ENCODE measurements at regions not wholly inside any gene's neighbourhood (a gene's known extent, or its start where the extent isn't known, plus 50 kb on each side); places are given as distances from the start of the nearest gene placed in this dataset.
"Not testable (repeated sequence)": the region's sequence is repeated elsewhere in the genome, so short reads cannot be mapped to it uniquely, and the experiment has no call there.

DNA sequence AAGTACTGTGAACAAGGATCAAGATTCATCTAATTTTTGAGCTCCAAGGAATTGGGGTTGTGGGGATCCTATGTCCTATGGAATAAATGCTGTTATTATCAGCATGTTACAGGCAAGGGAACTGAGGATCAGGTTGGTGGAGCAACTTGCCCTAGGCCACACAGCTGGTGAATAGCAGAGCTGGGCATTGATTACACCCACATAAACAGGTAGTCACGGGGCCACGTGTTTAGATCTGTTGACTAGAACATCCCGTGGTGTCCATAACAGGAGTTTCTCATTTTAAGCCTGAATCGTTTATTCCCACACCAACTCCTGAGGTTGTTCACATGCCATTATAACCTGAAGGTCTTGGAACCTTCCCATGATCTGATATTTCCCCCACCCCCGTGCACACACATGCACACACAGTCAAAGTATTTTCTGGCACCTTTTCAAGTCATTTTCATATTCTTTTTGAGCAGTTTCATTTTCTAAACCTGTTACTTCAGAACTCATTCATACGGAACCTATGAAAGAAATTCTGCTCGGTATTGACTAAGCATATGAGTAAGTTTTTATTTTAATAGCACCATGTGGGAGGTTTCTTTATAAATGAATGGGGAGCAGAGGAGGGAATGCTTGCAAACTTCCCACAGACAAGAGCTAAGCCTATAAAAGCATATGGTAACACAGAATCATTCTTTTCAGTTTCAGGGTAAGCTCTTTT lies 338.1 kb downstream of the ANAPC1 start:
- peak; percentile 20 for DNase-seq

DNA sequence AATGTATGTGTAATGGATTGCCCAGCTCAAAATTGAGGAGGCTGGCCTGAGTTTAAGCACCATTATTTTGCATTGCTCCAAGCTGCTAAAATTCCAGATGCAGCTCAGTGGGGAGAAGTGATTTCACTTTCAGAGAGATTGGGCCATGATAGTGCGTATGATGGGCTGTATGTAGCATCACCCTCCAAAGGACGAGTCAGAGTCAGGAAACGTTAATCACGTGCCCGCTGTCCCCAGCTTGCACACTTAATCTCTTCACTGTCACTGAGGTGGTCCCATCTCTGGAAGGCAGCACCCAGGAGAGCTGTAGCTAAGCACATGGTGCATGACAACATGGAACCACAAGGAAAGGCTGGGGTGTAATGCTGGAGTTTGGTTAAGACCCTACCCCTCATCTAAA lies 337.4 kb downstream of the ANAPC1 start:
- not testable (repeated sequence) for DNase-seq

DNA sequence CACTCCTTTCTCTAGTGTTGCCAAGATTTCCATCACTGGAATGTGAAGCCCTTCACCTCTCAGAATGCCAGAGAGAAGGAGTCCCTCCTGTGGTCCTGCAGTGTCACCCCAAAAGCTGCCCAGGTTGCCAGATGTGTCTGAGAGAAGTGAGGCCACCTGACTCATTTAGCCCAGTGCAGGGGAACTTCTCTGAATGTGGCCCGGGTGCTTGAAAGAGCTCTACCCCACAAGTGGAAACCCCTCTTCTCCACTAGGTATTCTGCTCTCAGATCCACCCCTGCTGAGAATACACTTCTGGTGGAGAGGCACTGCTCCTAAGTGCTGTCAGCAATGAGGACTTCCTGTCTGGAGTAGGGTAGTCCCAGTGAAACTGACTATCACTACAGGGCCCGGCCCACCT lies 334.8 kb downstream of the ANAPC1 start:
- DNase-seq, result not testable (repeated sequence)

DNA sequence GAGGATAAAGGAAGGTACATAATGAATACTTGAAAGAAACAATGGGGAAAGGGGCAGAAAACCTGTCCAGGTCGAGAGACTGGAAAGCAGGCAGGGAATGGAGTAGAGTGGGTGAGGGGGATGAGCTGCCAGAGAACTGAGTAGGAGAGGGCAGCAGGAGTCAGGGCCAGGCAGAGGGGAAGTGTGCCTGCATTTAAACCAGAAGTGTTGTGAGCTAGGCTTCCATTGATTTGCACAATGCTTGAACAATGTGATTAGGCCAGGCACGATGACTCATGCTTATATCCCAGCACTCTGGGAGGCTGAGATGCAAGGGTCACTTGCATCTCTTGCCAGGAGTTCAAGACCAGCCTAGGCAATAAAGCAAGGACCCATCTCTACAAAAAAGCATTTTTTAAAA lies 332.6 kb downstream of the ANAPC1 start:
- DNase-seq, result not testable (repeated sequence)

DNA sequence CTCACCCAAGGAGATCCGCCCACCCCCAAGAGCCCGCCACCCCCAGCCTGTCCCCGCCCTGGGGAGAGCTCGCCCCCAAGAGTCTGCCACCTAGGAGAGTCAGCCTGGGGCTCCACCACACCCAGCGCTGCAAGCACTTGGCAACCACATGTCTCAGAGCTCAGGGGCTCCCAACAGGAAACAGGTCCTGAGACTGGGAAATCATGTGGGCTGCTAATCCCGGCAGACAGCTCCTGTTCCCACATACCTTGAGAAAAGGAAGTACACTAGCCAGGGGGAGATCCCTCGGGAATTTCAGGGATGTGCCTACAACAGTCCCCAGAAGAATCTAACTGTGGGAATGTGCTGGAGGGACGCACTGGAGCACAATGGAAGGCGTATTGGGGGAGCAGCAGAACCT lies 331.4 kb downstream of the ANAPC1 start:
- DNase-seq, result not testable (repeated sequence)

DNA sequence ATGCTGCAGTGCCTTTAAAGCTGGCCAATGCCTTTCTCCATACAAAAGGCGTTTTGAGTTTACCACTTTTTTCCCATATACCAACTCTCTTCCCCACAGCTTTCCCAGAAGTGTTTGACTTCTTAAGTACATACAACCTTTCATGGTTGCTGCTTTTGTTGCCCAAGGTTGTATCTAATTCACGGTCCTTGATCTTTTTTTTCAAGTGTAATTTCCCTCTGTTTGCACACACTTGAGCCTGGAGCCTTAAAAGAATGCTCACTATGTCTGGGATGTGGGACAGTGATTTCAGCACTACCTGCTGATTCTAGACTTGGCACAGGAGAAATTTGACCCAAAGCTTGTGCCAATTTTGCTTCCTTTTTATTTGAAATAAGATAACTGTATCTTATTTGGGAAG lies 324.7 kb downstream of the ANAPC1 start:
- not testable (repeated sequence) for DNase-seq

DNA sequence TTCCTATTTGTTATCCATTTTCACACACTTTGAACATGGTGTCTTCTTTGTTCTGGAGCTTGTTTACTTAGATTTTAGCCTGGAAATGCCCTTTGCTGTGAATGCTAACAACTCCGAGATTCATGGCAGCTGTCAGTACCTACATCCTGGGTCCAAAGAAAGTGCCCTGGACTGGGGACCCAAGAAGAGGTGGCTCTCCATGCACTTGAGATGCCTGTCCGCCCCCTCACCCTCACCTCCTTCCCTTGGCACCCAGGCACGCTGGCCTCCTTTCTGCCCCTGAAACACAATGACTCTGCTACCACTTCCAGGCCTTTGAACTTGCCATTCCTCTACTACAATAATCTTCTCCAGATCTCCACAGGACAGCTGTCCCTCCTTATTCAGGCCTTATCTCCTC lies 324.2 kb downstream of the ANAPC1 start:
- DNase-seq, result not testable (repeated sequence)

DNA sequence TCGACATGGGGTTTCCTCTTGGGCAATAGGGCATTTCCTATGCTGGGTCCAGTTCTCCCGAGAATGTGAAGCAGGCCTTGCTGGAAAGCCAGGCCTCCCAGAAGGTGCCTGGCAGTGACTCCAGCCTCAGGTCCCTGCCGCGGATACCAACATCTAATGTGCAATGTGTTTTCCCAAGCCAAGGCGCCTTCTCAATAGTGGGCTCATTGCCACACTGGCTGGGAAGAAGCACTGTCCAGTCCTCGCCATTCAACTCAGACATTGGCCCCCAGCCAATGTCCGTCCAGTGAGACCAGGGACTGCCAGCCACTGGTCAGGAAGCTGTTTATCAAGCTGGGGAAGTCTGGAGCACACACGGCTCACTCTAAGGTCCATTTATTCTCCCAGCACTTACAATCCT lies 317.9 kb downstream of the ANAPC1 start:
- not testable (repeated sequence) for DNase-seq

DNA sequence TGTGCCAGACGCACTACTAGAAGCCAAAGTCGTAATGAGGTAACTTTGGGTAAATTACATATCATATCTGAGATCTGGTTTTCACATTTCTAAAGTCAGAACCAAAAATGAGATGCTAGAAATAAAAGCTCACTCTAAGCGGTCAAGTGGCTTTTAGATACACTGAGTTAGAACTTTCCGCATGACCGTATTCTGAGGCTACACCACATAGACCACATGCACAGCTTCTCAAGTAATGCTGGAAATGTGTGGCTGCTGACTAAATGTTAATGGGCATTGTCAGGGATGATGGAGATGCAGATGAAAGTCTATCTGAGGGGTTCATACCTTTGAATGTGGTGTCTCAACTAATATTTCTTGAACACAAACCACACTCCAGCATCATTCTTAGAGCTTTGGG lies 316.8 kb downstream of the ANAPC1 start:
- not testable (repeated sequence) for DNase-seq

DNA sequence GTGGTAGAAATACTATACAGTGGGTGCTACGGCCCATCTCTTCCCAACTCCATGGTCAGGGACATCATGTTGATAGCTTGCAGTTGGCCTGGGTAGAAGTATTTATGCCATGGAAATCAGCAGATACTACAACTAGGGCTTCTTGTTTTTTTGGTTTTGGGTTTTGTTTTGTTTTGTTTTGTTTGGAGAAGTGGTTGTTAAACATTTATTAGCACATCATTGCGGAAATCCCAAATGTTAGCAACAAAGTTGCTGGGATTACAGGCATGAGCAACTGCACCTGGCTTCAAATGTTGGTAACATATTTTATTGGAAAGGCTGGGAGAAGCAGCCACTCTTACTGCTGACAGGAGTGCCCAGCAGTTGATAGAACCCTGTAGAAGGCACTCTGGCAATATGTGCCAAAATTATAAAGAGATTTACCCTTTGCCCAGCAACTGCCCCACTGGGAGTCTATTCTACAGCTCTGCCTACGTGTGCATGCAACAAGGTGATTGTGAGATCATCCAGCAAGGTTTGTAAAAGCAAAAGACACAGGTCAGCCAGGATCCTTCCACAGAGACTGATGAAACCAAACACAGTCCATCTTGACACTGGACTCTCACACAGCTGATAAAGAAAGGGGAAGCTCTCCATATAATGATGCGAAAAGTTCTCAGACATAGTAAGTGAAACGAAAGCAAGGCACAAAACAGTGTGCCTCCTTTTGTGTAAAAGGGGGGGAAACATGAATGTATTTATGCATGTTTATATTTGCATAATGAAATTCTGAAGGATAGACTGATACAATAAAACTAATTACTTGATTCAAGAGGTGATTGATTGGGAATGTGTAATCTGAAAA lies 314.4 kb downstream of the ANAPC1 start:
- DNase-seq, result not testable (repeated sequence)

DNA sequence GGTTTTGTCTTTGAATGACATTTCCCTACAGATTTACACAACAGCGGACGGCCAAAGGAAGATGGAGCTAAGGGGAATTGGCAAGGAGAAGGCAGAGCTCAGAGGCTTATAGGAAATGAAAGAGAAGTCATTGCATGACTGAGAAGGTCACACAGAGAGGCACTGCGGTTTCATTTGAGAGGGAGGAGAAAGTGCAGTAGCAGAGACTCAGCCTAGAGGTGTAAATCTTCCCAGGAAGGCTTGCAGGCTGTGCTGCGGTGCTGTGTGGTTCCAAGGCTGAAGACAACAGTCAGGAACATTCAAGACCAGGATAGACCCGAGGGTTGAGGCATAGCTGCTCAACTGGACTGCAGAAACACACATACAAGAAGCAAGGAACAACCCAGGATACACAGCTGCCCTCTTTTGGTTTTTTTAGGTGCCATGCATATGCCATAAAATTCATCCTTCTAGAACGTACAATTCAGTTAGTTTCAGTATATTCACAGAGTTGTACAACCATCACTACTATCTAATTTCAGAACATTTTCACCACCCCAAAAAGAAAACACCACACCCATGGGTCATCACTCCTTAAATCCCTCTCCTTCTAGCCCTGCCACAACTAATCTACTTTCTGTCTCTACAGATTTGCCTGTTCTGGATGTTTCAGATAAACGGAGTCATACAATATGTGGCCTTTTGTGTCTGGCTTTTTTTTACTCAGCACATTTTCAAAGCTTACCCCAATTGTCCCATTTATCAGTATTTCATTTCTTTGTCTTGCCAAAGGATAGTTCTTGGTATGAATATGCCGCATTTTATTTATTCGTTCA lies 313.5 kb downstream of the ANAPC1 start:
- not testable (repeated sequence) for DNase-seq

DNA sequence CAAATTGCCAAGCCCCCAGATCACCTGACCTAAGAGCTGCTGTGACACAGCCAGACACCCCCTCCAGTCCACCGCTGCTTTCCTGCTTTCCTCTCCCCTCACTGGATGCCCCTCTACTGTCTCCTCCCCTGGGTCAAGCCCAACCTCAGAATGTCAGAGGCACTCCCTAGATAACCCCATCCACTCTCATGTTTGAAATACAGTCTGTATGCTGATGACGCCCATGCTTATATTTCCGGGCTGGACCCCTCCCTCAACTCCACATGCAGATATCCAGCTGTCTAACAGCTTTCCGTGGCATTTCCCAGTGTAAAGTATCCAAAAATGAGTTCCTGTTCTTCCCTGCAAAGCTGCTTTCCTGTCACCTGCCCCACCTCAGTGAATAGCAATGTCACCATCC lies 309.2 kb downstream of the ANAPC1 start:
- DNase-seq, result not testable (repeated sequence)

DNA sequence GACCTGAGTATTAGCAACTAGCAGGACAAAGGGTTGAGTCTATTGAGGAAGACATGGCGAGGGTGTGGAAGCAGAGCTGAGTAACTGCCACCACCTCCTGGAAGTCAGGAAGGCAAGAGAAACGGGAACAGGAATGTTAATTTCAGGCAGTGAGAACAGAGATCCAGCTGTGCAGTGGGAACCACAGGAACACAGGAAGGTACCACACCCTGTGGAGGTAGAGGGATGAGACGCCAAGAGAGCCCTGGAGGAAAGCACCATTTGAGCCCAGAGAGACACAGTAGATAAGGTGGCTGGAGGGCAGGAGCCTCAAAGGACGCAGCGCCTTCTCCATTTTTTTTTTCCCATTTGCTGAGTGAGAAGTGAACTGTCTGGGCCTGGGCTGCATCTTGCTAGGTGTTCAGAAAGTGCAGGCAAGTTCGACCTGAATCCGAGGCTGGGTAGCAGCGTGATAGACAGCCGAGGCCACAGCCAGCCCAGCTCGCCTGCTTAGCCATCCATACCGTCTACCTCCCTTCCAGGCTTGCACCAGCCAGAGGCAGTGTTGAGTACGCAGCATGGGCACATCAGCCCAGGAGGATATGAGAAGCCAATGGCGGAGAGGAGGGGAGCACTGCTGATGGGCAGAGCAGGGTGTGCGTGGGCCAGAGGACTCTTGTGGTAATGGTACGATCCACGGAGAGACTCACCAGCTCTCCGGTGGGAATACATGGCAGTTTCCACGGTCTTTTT lies 306.7 kb downstream of the ANAPC1 start:
- DNase-seq, result not testable (repeated sequence)

DNA sequence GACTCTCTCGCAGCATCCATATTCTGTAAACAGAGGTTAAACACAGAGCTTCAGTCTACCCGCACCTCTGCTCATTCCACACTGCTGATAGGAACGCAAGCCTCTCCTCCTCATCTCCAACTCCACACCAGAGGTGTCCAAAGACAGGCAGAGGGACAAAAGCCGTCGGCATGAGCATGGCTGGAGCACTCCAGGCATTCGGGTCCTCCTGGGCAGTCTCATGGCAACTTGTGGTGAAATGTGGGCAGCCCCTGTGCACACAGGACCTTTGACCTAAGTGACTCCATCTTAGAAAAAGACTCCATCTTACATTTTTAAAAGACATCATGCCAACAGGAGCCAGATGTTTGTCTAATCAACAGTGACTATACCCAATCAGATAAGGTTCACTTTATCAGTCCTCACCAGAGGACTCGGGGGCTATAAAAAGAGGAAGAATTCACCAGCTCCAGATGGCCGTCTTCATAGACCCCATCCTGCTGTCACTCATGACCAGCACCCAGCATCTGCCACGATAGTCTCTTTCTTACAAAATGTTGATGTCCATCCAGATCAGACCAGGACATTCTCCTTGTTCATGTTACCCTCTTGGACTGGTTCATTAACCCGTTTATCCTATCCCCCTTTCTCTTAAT lies 304.4 kb downstream of the ANAPC1 start:
- DNase-seq, result not testable (repeated sequence)

DNA sequence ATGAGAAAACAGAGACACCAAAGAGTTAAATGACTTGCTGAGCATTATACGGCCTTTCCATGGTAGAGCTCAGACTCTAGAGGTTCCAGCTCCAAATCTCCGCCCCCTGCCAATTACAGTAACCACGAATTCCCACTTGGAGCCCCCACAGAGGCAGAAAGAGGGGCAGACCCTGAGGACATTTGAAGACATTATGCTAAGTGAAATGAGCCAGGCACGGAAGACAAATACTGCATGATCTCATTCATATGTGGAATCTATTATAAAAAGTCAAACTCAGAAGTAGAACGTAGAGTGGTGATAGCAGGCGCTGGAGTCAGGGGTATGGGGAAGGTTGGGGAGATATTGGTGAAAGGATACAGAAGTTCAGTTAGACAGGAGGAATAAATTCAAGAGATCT lies 303.4 kb downstream of the ANAPC1 start:
- not testable (repeated sequence) for DNase-seq

DNA sequence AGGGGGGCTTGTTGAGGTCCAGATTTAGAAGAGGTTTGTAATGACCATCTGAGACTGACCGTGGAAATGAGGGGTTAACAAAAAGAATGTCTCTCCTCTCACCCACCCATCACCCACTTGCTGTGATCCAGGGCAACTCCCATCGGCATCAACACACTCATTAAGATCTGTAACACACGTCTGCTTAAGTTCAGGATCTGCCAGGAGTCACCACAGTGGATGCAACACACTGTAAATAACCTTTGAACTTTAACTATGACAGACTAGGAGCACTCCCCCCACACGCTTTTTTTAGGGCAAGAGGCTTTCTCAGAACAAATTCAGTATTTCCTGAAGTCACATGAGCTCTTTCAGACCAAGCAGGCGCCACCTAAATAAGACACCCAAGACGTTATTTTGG lies 301.9 kb downstream of the ANAPC1 start:
- not testable (repeated sequence) for DNase-seq

DNA sequence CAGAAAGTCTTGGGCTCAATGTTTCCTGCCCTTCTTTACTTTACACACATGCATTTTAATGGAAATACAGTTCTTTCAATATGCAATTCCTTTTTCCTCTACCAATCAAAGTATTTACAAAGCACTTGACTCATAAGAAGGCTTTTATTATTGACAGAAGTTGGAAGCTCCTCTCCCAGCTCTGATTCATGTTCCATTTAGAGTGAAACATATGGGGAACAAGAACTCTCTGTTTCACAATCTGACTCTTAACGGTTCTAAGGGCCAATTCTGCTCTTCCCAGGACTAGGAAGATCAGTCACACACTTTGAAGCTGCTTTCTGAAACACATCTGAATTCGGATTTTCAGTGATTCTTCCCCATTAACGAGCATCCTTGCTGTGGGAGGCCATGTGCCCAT lies 300.5 kb downstream of the ANAPC1 start:
- not testable (repeated sequence) for DNase-seq

DNA sequence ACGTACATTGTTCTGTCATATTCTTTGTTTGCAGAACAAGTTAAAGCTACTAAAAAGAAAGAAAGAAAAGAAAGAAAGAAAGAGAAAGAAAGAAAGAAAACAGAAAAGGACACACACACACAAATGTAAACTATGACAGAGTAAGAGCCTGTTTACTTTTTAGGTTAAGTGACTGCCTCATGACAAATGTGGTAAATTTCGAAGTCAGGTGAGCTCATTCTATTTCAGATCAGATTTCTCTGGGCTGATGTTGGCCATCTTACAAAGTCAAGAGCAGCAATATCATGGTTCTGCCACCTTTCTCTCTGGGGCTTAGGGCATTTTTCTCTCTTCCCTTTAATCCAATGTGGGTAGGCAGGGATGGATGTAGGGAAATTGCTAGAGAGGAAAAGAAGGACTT lies 299.5 kb downstream of the ANAPC1 start:
- DNase-seq, result not testable (repeated sequence)

DNA sequence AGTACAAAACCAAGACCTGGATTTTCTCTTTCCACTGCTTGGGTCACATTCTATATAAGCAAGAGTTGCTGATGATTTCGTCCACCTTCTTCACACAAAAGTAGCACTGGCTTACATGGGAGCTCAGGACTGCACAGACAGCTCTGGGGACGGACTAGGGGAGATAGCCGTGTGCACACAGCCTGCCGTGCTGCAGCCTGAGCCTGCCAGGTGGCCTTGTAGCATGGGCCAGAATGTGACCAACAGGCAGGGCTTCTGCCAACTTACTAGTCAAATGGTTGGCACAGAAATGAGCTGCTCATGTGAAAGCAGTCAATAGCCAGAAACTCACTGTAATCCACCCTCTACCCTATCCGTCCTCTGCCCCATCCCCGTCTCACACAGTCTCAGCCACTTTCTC lies 299.0 kb downstream of the ANAPC1 start:
- DNase-seq, result not testable (repeated sequence)

DNA sequence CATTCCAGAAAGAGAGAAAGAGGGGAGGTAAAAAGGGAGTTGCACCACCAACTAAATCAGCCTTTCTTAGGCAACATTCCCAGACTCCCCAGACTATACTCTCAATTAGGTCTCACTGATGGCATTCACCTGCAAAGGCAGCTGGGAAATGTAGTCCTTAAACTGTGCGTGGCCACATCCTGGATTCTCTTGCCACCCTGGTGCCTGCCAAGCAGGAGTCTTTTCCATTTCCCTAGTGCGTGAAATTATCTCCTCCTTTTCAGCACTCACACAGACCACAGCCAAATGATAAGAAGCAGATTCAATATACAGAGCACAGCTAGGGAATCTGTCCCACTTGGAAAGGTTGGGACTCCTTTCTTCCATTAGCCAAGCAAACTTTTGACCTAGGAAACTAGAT lies 298.0 kb downstream of the ANAPC1 start:
- DNase-seq, result not testable (repeated sequence)

DNA sequence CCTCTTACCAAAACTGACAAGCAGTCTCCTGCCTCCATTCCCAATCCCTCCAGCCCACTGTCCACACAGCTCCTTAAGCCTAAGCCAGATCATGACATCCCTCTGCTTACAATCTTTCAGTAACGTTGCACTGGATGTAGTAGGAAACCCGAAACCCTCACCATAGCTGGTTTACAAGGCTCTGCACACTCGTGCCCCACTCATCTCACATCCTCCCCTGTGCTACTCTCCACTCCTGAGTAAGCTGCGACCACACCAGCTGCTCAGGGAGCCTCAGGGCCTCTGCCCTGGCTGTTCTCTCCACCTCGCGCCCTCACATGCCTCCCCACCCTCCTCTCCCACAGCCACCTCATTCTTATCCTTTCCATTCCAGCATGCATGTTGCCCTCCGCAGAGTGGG lies 288.9 kb downstream of the ANAPC1 start:
- not testable (repeated sequence) for DNase-seq

Data from activated naive CD4-positive, alpha-beta T cell treated with anti-CD3 and anti-CD28 coated beads, Interleukin-2, amount 50 U/mL, for 16 hours (primary cell).